GM13977 (cell line): ENCODE measurements at regions not wholly inside any gene's neighbourhood (a gene's known extent, or its start where the extent isn't known, plus 50 kb on each side); places are given as distances from the start of the nearest gene placed in this dataset.

Experiments
- DNase-seq: peaks from one replicate; pipeline ENCODE4 v3.0.0; 2012; ENCODE audit warnings: low spot score
- CTCF ChIP-seq: IDR thresholded peaks from 2 replicates; pipeline ENCODE4 v1.5.1; 2012; ENCODE audit warnings: mild to moderate bottlenecking, control low read depth; ENCODE audit not compliant: insufficient read depth; ENCODE audit errors: extremely low read depth, missing control alignments
- in situ Hi-C: fragments of 300-500 bp; cut with MboI; formaldehyde crosslinking; loops from one replicate; pipeline ENCODE4 v1.12.0; 2022; ENCODE audit warnings: low sequenced_read_pairs, low pct_unique_long_range_greater_than_20kb, mixed read lengths, inconsistent platforms; ENCODE audit not compliant: unreplicated experiment

- in situ Hi-C loops = no loop called here
- TF ChIP-seq CTCF = no peak
- no peak for DNase-seq
Observed at GRCh38 chr6:9066726-9067125, 631.4 kb upstream of the SLC35B3 start.

- DNase-seq = no peak
- TF ChIP-seq CTCF = no peak
- in situ Hi-C loops = no loop called here
Observed at GRCh38 chr6:9064156-9064555, 628.8 kb upstream of the SLC35B3 start.

- no peak for TF ChIP-seq CTCF
- in situ Hi-C loops = no loop called here
- no peak for DNase-seq
Observed at GRCh38 chr6:9062596-9062995, 627.3 kb upstream of the SLC35B3 start.

GRCh38 chr6:9057937-9058336 is 622.6 kb upstream of the SLC35B3 start:
- in situ Hi-C loops = no loop called here
- DNase-seq = no peak
- no peak for TF ChIP-seq CTCF

GRCh38 chr6:9056556-9056955 is 621.2 kb upstream of the SLC35B3 start:
- no peak for TF ChIP-seq CTCF
- no peak for DNase-seq
- in situ Hi-C loops = no loop called here

GRCh38 chr6:9044426-9044825 is 609.1 kb upstream of the SLC35B3 start:
- no peak for DNase-seq
- no peak for TF ChIP-seq CTCF
- in situ Hi-C loops = no loop called here

GRCh38 chr6:9040718-9041117 is 605.4 kb upstream of the SLC35B3 start:
- no peak for DNase-seq
- no peak for TF ChIP-seq CTCF
- in situ Hi-C loops = no loop called here
